Body of pancreas (tissue), 1 donor: ENCODE measurements at regions not wholly inside any gene's neighbourhood (a gene's known extent, or its start where the extent isn't known, plus 50 kb on each side); places are given as distances from the start of the nearest gene placed in this dataset. TPM values are rescaled to one million over a fixed set of nuclear protein-coding genes. Genes with fewer than 3 reads are reported as not detected.

Source experiments
- small RNA-seq: library from RNA; depleted of rRNA; stranded (forward); fragments of <200 nt; gene quantifications from one replicate; pipeline ENCODE3, GENCODE V24; 2016

Small RNA genes in the stretch of these regions (small RNA-seq; reads per million reads assigned to genes)
- gene RN7SL496P (not detected), gene RNU6-719P (not detected)
